ENCODE measurements at regions not wholly inside any gene's neighbourhood (a gene's known extent, or its start where the extent isn't known, plus 50 kb on each side); places are given as distances from the start of the nearest gene placed in this dataset.

DNA sequence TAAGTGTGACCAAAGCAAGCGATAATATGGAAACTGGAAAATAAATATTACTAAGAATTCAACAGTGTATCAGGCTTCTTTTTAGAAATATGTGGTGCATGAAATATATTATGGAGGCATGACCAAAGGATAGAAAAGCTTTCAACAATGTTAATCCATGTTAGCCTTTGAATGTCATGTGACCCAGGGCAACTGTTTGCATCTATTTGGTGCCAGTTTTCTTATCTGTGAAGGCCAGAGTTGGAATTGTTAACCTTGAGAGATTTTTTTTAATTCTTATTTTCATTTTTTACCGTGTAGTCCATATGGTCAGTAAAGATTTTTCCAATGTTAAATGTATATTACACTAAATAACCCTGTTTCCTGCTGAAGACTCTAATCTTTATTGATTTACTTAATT is 411.1 kb downstream of the BCKDHB start:
- TF ChIP-seq, protein P1, sequence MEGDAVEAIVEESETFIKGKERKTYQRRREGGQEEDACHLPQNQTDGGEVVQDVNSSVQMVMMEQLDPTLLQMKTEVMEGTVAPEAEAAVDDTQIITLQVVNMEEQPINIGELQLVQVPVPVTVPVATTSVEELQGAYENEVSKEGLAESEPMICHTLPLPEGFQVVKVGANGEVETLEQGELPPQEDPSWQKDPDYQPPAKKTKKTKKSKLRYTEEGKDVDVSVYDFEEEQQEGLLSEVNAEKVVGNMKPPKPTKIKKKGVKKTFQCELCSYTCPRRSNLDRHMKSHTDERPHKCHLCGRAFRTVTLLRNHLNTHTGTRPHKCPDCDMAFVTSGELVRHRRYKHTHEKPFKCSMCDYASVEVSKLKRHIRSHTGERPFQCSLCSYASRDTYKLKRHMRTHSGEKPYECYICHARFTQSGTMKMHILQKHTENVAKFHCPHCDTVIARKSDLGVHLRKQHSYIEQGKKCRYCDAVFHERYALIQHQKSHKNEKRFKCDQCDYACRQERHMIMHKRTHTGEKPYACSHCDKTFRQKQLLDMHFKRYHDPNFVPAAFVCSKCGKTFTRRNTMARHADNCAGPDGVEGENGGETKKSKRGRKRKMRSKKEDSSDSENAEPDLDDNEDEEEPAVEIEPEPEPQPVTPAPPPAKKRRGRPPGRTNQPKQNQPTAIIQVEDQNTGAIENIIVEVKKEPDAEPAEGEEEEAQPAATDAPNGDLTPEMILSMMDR (IDR thresholded peaks at IDR 0.05; ENCODE audit: poor library complexity): no peak
- TF ChIP-seq EZH2phosphoT487 (IDR thresholded peaks at IDR 0.05; ENCODE audit: low read depth, severe bottlenecking, unreplicated experiment) (no peak), EZH2 (IDR thresholded peaks at IDR 0.05; ENCODE audit: borderline replicate concordance) (no peak)

Measured in hepatocyte (in vitro differentiated cells).